K562 (cell line): ENCODE measurements at regions not wholly inside any gene's neighbourhood (a gene's known extent, or its start where the extent isn't known, plus 50 kb on each side); places are given as distances from the start of the nearest gene placed in this dataset.

Experiments used
- ATAC-seq: fragments of 200-7000 bp; cut with Tn5 transposase; 3 replicates; pipeline ENCODE4 v1.9.1; 2020; ENCODE audit warnings: moderate library complexity
- BruUV-seq: library from RNA; stranded (reverse); fragments of 400-500 nt; replicated peaks from 2 replicates; lab custom pipeline; 2021; lab: Mats Ljungman, UMichigan
- CTCF ChIA-PET: fragments of 300-600 bp; formaldehyde crosslinking; extraction: SDS; loops from one replicate; lab custom pipeline; 2021; ENCODE audit warnings: low intra/inter-chr PET ratio; lab: Yijun Ruan, JAX
- POLR2A ChIA-PET: fragments of 300-600, 350-650 bp; sonication (Branson Sonifier 250); formaldehyde crosslinking; extraction: SDS; loops from one replicate; lab custom pipeline; 2021; ENCODE audit warnings: antibody characterized with exemption, inconsistent platforms; lab: Yijun Ruan, JAX
- DNase-seq, 4 experiments: peaks; one replicate each; pipeline versions ENCODE4 v3.0.0 to v3.0.0-alpha.2; 2011 to 2018; ENCODE audit warnings: low spot score in 3 of 4, mixed read lengths in 3 of 4; ENCODE audit errors: extremely low read depth in 1 of 4
- FAIRE-seq: peaks from 2 replicates; lab custom pipeline; 2011; peaks lifted over from hg19 to GRCh38; lab: Jason Lieb, UNC
- H2AFZ ChIP-seq: 2 replicates; pipeline ENCODE4 v1.6.0; 2011; ENCODE audit warnings: low read depth, low read length, control low read depth, inconsistent platforms
- H3K27ac ChIP-seq: fragments of 200-600 bp; 3 replicates; pipeline ENCODE4 v1.8.0; 2011; ENCODE audit warnings: low read depth, mild to moderate bottlenecking, control low read depth, inconsistent platforms, low read length, moderate library complexity, mixed read lengths; ENCODE audit errors: extremely low read depth
- H3K27me3 ChIP-seq, 2 experiments: fragments of 300-600 bp in 1 of 2; 2 replicates in 1 of 2; 3 replicates in 1 of 2; pipeline versions ENCODE4 v1.6.0 to v1.8.0; 2011; ENCODE audit warnings: inconsistent platforms in 2 of 2, low read length in 2 of 2, mild to moderate bottlenecking in 1 of 2, mixed read lengths in 1 of 2, moderate library complexity in 1 of 2; ENCODE audit not compliant: control insufficient read depth in 2 of 2, insufficient read depth in 2 of 2
- H3K36me3 ChIP-seq: fragments of 300-600 bp; 3 replicates; pipeline ENCODE4 v1.8.0; 2011; ENCODE audit warnings: mild to moderate bottlenecking, low read length, inconsistent platforms; ENCODE audit not compliant: control insufficient read depth, insufficient read depth
- H3K4me1 ChIP-seq, 2 experiments: fragments of 200-600 bp in 1 of 2; replicated peaks in 1 of 2; 2 replicates in 1 of 2; 3 replicates in 1 of 2; pipeline versions ENCODE4 v1.5.1 to v1.8.0; 2011; ENCODE audit warnings: inconsistent platforms in 2 of 2, low read length in 2 of 2, mild to moderate bottlenecking in 1 of 2, mixed read lengths in 1 of 2, moderate library complexity in 1 of 2; ENCODE audit not compliant: control insufficient read depth in 2 of 2, insufficient read depth in 2 of 2
- H3K4me2 ChIP-seq: 2 replicates; pipeline ENCODE4 v1.6.1; 2011; ENCODE audit warnings: low read length, control low read depth, inconsistent platforms, mixed read lengths; ENCODE audit not compliant: insufficient read depth
- H3K4me3 ChIP-seq: fragments of 200-600 bp; sonication (generic), shearing (Covaris generic); 2 replicates; pipeline ENCODE4 v1.5.1; 2016; ENCODE audit warnings: control low read depth, inconsistent platforms
- H3K79me2 ChIP-seq: fragments of 200-600 bp; 3 replicates; pipeline ENCODE4 v1.8.0; 2011; ENCODE audit warnings: low read length, inconsistent platforms; ENCODE audit not compliant: control insufficient read depth, insufficient read depth
- H3K9ac ChIP-seq, 2 experiments: 2 replicates each; pipeline versions ENCODE4 v1.6.0 to v1.6.1; 2011; ENCODE audit warnings: low read depth in 2 of 2, low read length in 2 of 2, control low read depth in 1 of 2, inconsistent platforms in 1 of 2, mild to moderate bottlenecking in 1 of 2, mixed read lengths in 1 of 2; ENCODE audit not compliant: insufficient read depth in 1 of 2
- H3K9me1 ChIP-seq: one replicate; pipeline ENCODE4 v1.6.0; 2011; ENCODE audit warnings: inconsistent platforms, mild to moderate bottlenecking, low read length, moderate library complexity; ENCODE audit not compliant: control insufficient read depth, insufficient read depth
- H3K9me3 ChIP-seq: replicated peaks from 2 replicates; pipeline ENCODE4 v1.5.1; 2011; ENCODE audit warnings: low read depth, low read length, inconsistent platforms; ENCODE audit not compliant: control insufficient read depth, insufficient read depth
- H4K20me1 ChIP-seq: replicated peaks from 2 replicates; pipeline ENCODE4 v1.6.1; 2011; ENCODE audit warnings: low read length, inconsistent platforms, mixed read lengths; ENCODE audit not compliant: control insufficient read depth, insufficient read depth
- GABPA ChIP-seq: fragments of 200-800 bp; sonication (Bioruptor generic); conservative IDR thresholded peaks from 2 replicates; pipeline ENCODE4 v1.6.1; 2016; ENCODE audit warnings: low read depth, missing genetic modification characterization, missing compliant biosample characterization
- HDGF ChIP-seq: fragments of 450-650 bp; IDR thresholded peaks from 2 replicates; pipeline ENCODE4 v1.6.1; 2016
- SMARCE1 ChIP-seq: fragments of 450-650 bp; IDR thresholded peaks from 2 replicates; pipeline ENCODE4 v1.7.1; 2016; ENCODE audit warnings: mild to moderate bottlenecking
- TBP ChIP-seq: optimal IDR thresholded peaks from 2 replicates; pipeline ENCODE3; 2011; ENCODE audit warnings: low read depth, low read length, improper control_type of control experiment
- WGBS: fragments of 100-300 bp; shearing (Covaris generic); methylation state at CpG from one replicate; pipeline ENCODE4 v1.1.6; 2016; ENCODE audit warnings: low coverage, mixed read lengths; ENCODE audit not compliant: insufficient coverage; ENCODE audit errors: missing lambda C conversion rate; 5-methylcytosine and 5-hydroxymethylcytosine counted together
- in situ Hi-C: fragments of 300-500 bp; cut with MboI; formaldehyde crosslinking; loops from 4 replicates; pipeline ENCODE4 v1.15.0; 2018; ENCODE audit warnings: inconsistent platforms, mixed read lengths
- intact Hi-C: fragments of 100-400 bp; cut with micrococcal nuclease; formaldehyde crosslinking; loops from 2 replicates; pipeline ENCODE4 v1.14.2; 2022
- TF ChIP-seq, protein P1 (sequence below): fragments of 200-800 bp; sonication (Bioruptor generic); IDR thresholded peaks from 2 replicates; pipeline ENCODE4 v1.6.1; 2017; ENCODE audit warnings: missing genetic modification characterization, missing compliant biosample characterization
- TF ChIP-seq, protein P2 (sequence below): sonication (generic); formaldehyde crosslinking; IDR thresholded peaks from 2 replicates; pipeline ENCODE4 v1.5.0; 2020; ENCODE audit warnings: missing genetic modification reagents
- TF ChIP-seq, protein P3 (sequence below), 2 experiments: fragments of 450-650 bp in 1 of 2; sonication (generic) in 1 of 2; formaldehyde crosslinking in 1 of 2; IDR thresholded peaks; 2 replicates each; pipeline versions ENCODE4 v1.7.1 to v1.9.0; 2016 to 2022; ENCODE audit warnings: inconsistent platforms in 1 of 2, mild to moderate bottlenecking in 1 of 2, missing genetic modification reagents in 1 of 2

DNA sequence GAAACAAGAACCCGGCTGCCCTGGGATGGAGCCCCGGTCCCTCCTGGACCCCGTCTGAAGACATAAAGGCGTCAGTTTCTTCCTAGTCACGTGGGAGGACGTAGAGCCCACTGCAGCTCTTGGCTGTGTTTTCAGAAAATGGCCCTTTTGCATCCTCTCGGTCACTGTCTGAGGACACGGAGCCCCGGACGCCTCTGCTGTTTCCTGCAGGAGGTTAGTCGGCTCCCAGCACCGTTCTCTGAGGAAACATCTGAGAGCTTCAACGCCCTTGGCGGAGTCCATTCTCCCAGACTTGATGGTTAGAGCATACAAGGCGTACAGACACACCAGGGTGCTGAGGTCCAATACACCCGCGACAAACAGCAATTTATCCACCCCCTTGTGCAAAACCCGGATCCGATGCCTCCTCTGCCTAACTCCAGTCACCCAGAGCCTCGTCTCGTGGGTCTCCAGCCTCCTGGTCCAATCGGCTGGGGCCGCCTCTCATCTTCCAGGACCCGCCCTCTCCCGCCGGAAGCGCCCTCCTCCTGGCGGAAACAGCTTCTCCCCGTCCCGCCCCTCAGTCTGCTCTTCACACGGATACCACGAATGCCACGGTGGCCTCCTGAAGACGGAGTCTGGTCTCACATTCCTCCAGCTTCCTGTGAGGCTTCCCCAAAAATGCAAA is 119.4 kb downstream of the TMEM18 start:
- ChIA-PET POLR2A (interaction anchor here (0.7 to 2.0 kb wide), 2 partner anchors 12 to 159 kb away, joined by 3 to 5 read pairs; no protein-coding TSS in a partner anchor), CTCF (no interaction called here)
- TF ChIP-seq, protein P1, sequence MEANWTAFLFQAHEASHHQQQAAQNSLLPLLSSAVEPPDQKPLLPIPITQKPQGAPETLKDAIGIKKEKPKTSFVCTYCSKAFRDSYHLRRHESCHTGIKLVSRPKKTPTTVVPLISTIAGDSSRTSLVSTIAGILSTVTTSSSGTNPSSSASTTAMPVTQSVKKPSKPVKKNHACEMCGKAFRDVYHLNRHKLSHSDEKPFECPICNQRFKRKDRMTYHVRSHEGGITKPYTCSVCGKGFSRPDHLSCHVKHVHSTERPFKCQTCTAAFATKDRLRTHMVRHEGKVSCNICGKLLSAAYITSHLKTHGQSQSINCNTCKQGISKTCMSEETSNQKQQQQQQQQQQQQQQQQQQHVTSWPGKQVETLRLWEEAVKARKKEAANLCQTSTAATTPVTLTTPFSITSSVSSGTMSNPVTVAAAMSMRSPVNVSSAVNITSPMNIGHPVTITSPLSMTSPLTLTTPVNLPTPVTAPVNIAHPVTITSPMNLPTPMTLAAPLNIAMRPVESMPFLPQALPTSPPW (CRISPR knock-in tag), result peak; percentile 62
- TF ChIP-seq TBP, result no peak
- TF ChIP-seq GABPA, result peak; percentile 88
- TF ChIP-seq SMARCE1, result no peak
- TF ChIP-seq, protein P2, sequence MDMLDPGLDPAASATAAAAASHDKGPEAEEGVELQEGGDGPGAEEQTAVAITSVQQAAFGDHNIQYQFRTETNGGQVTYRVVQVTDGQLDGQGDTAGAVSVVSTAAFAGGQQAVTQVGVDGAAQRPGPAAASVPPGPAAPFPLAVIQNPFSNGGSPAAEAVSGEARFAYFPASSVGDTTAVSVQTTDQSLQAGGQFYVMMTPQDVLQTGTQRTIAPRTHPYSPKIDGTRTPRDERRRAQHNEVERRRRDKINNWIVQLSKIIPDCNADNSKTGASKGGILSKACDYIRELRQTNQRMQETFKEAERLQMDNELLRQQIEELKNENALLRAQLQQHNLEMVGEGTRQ (CRISPR knock-in tag), result peak; percentile 27; the same call in 1 of the 2 replicates
- TF ChIP-seq, protein P3, sequence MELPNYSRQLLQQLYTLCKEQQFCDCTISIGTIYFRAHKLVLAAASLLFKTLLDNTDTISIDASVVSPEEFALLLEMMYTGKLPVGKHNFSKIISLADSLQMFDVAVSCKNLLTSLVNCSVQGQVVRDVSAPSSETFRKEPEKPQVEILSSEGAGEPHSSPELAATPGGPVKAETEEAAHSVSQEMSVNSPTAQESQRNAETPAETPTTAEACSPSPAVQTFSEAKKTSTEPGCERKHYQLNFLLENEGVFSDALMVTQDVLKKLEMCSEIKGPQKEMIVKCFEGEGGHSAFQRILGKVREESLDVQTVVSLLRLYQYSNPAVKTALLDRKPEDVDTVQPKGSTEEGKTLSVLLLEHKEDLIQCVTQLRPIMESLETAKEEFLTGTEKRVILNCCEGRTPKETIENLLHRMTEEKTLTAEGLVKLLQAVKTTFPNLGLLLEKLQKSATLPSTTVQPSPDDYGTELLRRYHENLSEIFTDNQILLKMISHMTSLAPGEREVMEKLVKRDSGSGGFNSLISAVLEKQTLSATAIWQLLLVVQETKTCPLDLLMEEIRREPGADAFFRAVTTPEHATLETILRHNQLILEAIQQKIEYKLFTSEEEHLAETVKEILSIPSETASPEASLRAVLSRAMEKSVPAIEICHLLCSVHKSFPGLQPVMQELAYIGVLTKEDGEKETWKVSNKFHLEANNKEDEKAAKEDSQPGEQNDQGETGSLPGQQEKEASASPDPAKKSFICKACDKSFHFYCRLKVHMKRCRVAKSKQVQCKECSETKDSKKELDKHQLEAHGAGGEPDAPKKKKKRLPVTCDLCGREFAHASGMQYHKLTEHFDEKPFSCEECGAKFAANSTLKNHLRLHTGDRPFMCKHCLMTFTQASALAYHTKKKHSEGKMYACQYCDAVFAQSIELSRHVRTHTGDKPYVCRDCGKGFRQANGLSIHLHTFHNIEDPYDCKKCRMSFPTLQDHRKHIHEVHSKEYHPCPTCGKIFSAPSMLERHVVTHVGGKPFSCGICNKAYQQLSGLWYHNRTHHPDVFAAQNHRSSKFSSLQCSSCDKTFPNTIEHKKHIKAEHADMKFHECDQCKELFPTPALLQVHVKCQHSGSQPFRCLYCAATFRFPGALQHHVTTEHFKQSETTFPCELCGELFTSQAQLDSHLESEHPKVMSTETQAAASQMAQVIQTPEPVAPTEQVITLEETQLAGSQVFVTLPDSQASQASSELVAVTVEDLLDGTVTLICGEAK (IDR thresholded peaks at IDR 0.05), result peak; percentile 85
- TF ChIP-seq, protein P3 (CRISPR knock-in tag; IDR thresholded peaks at IDR 0.05), result no peak
- TF ChIP-seq HDGF, result no peak
- TF ChIP-seq, all 486 proteins: peak for 4
- no peaks in the 10 kb centered on the region for H4K20me1 ChIP-seq
- in situ Hi-C loops (no loop called here), intact Hi-C loops (no loop called here)
- 8% methylated on average over 30 of the region's 34 CpGs for WGBS
- ATAC-seq (peak; percentile 86), FAIRE-seq (no peak), DNase-seq (peak; percentile 9 to 37 (median 20))
- H3K36me3 ChIP-seq, result no peaks in the 10 kb centered on the region
- H3K27me3 ChIP-seq, result peaks cover 21 to 58% of the 10 kb centered on the region in 2 experiments; a peak in 4 of 5 replicates
- no peaks in the 10 kb centered on the region for H3K9me1 ChIP-seq
- no peak overlapping the region for H3K9ac ChIP-seq
- no peaks in the 10 kb centered on the region for H3K79me2 ChIP-seq
- H3K27ac ChIP-seq, result no peak overlapping the region
- BruUV-seq, result no TSS peak
- H2AFZ ChIP-seq, result peak overlapping the region; percentile 34
- no peaks in the 10 kb centered on the region for H3K9me3 ChIP-seq
- H3K4me3 ChIP-seq, result peak overlapping the region; percentile 26; the same call in 1 of the 2 replicates
- peak overlapping the region; percentile 54 for H3K4me2 ChIP-seq
- H3K4me1 ChIP-seq, result peaks cover 0 to 8% of the 10 kb centered on the region in 2 experiments; a peak in 2 of 5 replicates
